Calu3 (cell line): ENCODE measurements at regions not wholly inside any gene's neighbourhood (a gene's known extent, or its start where the extent isn't known, plus 50 kb on each side); places are given as distances from the start of the nearest gene placed in this dataset.

Experiments
- BruUV-seq: library from RNA; stranded (reverse); fragments of 400-500 nt; replicated peaks from 2 replicates; lab custom pipeline; 2021; lab: Mats Ljungman, UMichigan
- CTCF ChIA-PET: fragments of 300-600 bp; sonication (Branson Sonifier 250); formaldehyde crosslinking; loops from one replicate; lab custom pipeline; 2022; ENCODE audit warnings: antibody characterized with exemption; lab: Charles Lee
- DNase-seq: peaks from one replicate; pipeline ENCODE4 v3.0.0; 2022
- H3K27ac Mint-ChIP-seq: one replicate; pipeline ENCODE4 v1.8.0; 2022; ENCODE audit warnings: mixed read lengths; ENCODE audit not compliant: unreplicated experiment
- H3K27me3 Mint-ChIP-seq: one replicate; pipeline ENCODE4 v1.8.0; 2022; ENCODE audit warnings: mixed read lengths; ENCODE audit not compliant: unreplicated experiment
- H3K36me3 Mint-ChIP-seq: one replicate; pipeline ENCODE4 v1.8.0; 2022; ENCODE audit warnings: mild to moderate bottlenecking, moderate library complexity, mixed read lengths; ENCODE audit not compliant: insufficient read depth, unreplicated experiment
- H3K4me1 Mint-ChIP-seq: one replicate; pipeline ENCODE4 v1.8.0; 2022; ENCODE audit warnings: mild to moderate bottlenecking, low read depth, mixed read lengths; ENCODE audit not compliant: unreplicated experiment
- H3K4me3 Mint-ChIP-seq: one replicate; pipeline ENCODE4 v1.8.0; 2022; ENCODE audit warnings: mild to moderate bottlenecking, low read depth, moderate library complexity, mixed read lengths; ENCODE audit not compliant: unreplicated experiment
- H3K9me3 Mint-ChIP-seq: one replicate; pipeline ENCODE4 v1.8.0; 2022; ENCODE audit warnings: low read depth, mixed read lengths; ENCODE audit not compliant: unreplicated experiment
- intact Hi-C: fragments of 100-400 bp; cut with micrococcal nuclease; formaldehyde crosslinking; loops from one replicate; pipeline ENCODE4 v1.10.0; 2022; ENCODE audit not compliant: unreplicated experiment
- TF ChIP-seq, protein P1 (sequence below): fragments of 200-600 bp; IDR thresholded peaks from one replicate; pipeline ENCODE4 v1.8.0; 2022; ENCODE audit warnings: antibody characterized with exemption; ENCODE audit not compliant: unreplicated experiment

DNA sequence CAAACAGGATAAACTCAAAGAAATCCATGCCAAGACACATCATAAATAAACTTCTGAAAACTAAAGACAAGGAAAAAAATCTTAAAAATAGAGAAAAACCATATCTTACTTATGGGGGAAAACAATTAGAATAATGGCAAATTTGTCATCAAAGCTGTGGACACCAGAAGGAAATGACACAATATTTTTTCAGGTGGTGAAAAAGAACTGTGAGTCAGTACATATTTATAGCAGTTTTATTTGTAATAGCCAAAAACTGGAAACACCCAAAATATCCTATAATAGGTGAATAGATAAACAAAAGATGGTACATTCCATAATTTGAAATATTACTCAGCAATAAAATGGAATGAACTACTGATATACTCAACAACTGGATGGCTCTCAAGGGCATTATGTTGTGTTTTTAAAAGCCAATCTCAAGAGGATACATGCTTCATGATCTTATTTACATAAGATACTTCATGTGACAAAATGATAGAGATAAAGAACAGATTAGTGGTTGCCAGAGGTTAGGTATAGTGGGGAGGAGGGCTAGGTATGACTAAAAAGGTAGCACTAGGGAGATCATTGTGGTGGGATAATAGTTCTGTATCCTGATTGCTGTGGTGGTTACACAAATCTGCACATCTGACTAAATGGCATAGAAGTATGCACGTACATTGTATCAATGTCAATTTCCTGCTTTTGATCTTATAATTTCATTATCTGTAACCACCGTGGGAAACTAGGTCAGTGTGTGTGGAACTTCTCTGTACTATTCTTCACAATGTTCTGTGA, 191.9 kb downstream of the PPP1R2C start:
- intact Hi-C loops = no loop called here
- no peak for DNase-seq
- no TSS peak for BruUV-seq
- Mint-ChIP-seq H3K4me1 (no peaks in the 10 kb centered on the region), H3K36me3 (no peaks in the 10 kb centered on the region), H3K27ac (no peak overlapping the region), H3K27me3 (no peaks in the 10 kb centered on the region), H3K9me3 (peaks cover 2% of the 10 kb centered on the region), H3K4me3 (no peak overlapping the region)
- CTCF ChIA-PET = no interaction called here
- TF ChIP-seq, protein P1, sequence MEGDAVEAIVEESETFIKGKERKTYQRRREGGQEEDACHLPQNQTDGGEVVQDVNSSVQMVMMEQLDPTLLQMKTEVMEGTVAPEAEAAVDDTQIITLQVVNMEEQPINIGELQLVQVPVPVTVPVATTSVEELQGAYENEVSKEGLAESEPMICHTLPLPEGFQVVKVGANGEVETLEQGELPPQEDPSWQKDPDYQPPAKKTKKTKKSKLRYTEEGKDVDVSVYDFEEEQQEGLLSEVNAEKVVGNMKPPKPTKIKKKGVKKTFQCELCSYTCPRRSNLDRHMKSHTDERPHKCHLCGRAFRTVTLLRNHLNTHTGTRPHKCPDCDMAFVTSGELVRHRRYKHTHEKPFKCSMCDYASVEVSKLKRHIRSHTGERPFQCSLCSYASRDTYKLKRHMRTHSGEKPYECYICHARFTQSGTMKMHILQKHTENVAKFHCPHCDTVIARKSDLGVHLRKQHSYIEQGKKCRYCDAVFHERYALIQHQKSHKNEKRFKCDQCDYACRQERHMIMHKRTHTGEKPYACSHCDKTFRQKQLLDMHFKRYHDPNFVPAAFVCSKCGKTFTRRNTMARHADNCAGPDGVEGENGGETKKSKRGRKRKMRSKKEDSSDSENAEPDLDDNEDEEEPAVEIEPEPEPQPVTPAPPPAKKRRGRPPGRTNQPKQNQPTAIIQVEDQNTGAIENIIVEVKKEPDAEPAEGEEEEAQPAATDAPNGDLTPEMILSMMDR = no peak

DNA sequence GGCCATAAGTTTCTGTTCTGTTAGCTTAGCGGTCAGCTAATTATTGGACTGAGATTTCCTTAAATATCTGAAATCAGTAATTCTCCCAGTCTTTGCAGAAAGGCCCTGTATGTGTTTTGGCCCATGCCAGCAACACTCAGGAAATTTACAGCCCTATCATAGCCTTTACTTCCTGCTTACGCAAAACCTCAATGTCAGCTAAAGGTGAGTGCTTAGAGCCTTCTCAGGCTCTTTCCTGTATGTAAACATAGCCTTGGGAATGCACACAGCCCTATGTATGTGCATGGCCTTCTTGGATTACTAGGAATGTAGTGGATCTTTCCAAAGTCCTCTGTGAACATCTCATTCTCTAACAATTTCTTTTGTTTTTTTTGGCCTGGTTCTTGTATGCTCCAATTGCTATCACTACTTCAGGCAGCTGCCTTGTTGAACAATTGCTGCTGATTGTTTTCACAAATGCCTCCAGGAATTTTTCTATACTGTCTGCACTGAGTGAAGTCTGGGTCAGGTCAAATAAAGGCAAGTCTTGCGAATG, 200.0 kb downstream of the PPP1R2C start:
- no peak overlapping the region for H3K4me3 Mint-ChIP-seq
- peaks cover 2% of the 10 kb centered on the region for H3K9me3 Mint-ChIP-seq
- CTCF ChIA-PET = no interaction called here
- BruUV-seq = no TSS peak
- no peak overlapping the region for H3K27ac Mint-ChIP-seq
- H3K4me1 Mint-ChIP-seq = no peaks in the 10 kb centered on the region
- intact Hi-C loops = no loop called here
- no peak for DNase-seq
- H3K36me3 Mint-ChIP-seq = no peaks in the 10 kb centered on the region
- TF ChIP-seq, protein P1 = no peak
- H3K27me3 Mint-ChIP-seq = no peaks in the 10 kb centered on the region

DNA sequence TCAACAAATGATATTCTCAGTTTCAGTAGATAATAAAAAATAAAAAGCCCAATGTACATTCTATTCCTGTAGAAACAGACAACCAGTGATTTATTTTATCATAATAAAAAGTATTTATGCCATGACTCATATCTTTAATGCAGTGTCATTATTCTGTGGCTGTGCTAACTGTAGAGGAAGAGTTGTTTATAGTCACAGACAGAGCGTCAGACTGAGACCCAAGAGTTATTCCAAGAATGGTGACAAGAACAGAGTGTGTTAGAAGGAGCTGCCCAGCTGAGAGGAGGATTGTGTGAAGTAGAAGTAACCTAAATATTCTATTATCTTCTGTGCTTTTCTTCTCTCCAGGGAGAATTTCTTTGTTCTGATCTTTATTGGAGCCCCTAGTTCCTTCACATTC, 210.7 kb downstream of the PPP1R2C start:
- Mint-ChIP-seq H3K9me3 (peaks cover 4% of the 10 kb centered on the region), H3K4me3 (no peak overlapping the region), H3K36me3 (no peaks in the 10 kb centered on the region), H3K27me3 (peaks cover 14% of the 10 kb centered on the region), H3K27ac (no peak overlapping the region), H3K4me1 (no peaks in the 10 kb centered on the region)
- DNase-seq = no peak
- intact Hi-C loops = no loop called here
- BruUV-seq = no TSS peak
- TF ChIP-seq, protein P1 = no peak
- CTCF ChIA-PET = no interaction called here

DNA sequence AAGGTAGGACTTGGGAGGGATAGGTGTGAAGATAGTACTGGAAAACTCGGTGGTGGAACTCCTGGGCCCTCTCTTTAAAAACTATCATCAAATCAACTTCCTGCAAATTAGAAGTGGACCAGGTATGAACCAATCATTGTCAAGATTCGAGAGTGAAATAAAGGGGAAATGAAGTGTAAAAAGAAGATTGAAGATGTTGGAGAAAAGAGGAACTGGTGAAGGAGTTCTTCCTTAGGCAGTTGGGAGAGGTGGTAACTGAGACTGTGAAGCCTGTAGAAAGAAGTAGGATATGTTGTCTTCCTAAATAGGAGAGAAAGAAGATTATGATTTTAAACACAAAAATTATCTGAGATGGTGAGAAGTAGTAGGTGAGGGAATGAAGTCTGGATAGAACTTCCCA, 212.2 kb downstream of the PPP1R2C start:
- DNase-seq = no peak
- no TSS peak for BruUV-seq
- H3K36me3 Mint-ChIP-seq = no peaks in the 10 kb centered on the region
- H3K9me3 Mint-ChIP-seq = no peaks in the 10 kb centered on the region
- CTCF ChIA-PET = no interaction called here
- H3K4me1 Mint-ChIP-seq = no peaks in the 10 kb centered on the region
- H3K4me3 Mint-ChIP-seq = no peak overlapping the region
- TF ChIP-seq, protein P1 = no peak
- intact Hi-C loops = no loop called here
- no peak overlapping the region for H3K27ac Mint-ChIP-seq
- H3K27me3 Mint-ChIP-seq = peaks cover 9% of the 10 kb centered on the region
